ENCODE measurements at regions not wholly inside any gene's neighbourhood (a gene's known extent, or its start where the extent isn't known, plus 50 kb on each side); places are given as distances from the start of the nearest gene placed in this dataset.
A peak's percentile ranks its signal among the peaks of the same experiment; 100 is the strongest.

DNA sequence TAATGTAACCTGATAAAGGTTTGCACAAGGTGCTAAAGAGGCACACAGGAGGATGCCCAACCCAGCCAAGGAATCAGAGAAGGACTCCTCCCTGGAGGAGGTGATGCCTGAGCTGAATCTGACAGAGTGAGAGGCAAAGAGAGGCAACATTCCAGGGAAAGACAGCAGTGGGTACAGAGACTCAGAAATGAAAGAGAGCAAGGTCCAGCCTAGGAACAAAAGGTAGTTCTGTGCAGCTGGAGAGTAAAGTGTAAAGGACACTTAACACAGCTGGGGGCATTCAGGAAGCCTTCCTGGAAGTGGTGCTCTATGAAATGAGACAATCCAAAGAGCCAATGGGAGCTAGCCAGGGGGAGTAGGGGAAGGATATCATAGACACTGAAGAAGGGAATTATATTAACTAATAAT lies 181.0 kb upstream of the GLI2 start (continued):
- TF ChIP-seq, protein P1, sequence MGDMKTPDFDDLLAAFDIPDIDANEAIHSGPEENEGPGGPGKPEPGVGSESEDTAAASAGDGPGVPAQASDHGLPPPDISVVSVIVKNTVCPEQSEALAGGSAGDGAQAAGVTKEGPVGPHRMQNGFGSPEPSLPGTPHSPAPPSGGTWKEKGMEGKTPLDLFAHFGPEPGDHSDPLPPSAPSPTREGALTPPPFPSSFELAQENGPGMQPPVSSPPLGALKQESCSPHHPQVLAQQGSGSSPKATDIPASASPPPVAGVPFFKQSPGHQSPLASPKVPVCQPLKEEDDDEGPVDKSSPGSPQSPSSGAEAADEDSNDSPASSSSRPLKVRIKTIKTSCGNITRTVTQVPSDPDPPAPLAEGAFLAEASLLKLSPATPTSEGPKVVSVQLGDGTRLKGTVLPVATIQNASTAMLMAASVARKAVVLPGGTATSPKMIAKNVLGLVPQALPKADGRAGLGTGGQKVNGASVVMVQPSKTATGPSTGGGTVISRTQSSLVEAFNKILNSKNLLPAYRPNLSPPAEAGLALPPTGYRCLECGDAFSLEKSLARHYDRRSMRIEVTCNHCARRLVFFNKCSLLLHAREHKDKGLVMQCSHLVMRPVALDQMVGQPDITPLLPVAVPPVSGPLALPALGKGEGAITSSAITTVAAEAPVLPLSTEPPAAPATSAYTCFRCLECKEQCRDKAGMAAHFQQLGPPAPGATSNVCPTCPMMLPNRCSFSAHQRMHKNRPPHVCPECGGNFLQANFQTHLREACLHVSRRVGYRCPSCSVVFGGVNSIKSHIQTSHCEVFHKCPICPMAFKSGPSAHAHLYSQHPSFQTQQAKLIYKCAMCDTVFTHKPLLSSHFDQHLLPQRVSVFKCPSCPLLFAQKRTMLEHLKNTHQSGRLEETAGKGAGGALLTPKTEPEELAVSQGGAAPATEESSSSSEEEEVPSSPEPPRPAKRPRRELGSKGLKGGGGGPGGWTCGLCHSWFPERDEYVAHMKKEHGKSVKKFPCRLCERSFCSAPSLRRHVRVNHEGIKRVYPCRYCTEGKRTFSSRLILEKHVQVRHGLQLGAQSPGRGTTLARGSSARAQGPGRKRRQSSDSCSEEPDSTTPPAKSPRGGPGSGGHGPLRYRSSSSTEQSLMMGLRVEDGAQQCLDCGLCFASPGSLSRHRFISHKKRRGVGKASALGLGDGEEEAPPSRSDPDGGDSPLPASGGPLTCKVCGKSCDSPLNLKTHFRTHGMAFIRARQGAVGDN (CRISPR knock-in tag; IDR thresholded peaks at IDR 0.05): no peak
- TF ChIP-seq, protein P2, sequence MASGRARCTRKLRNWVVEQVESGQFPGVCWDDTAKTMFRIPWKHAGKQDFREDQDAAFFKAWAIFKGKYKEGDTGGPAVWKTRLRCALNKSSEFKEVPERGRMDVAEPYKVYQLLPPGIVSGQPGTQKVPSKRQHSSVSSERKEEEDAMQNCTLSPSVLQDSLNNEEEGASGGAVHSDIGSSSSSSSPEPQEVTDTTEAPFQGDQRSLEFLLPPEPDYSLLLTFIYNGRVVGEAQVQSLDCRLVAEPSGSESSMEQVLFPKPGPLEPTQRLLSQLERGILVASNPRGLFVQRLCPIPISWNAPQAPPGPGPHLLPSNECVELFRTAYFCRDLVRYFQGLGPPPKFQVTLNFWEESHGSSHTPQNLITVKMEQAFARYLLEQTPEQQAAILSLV (CRISPR knock-in tag; IDR thresholded peaks at IDR 0.05; ENCODE audit: borderline replicate concordance): 0 out of 2 replicates have a peak, but pooled peaks have one; percentile 16
- TF ChIP-seq ZNF451 (CRISPR knock-in tag; IDR thresholded peaks at IDR 0.05): no peak
- TF ChIP-seq ZFP36 (IDR thresholded peaks at IDR 0.05; ENCODE audit: borderline replicate concordance, low read depth, low read length, partially characterized antibody): peak; percentile 99
- no peak for TF ChIP-seq MTA1 (CRISPR knock-in tag; IDR thresholded peaks at IDR 0.05; ENCODE audit: borderline replicate concordance)
- no peak for TF ChIP-seq ZNF510 (CRISPR knock-in tag; IDR thresholded peaks at IDR 0.05; ENCODE audit: low read depth)
- TF ChIP-seq ZFAT (CRISPR knock-in tag; conservative IDR thresholded peaks at IDR 0.05): no peak
- 0 out of 2 replicates have a peak, but pooled peaks have one; percentile 30 for TF ChIP-seq IRF2 (CRISPR knock-in tag; IDR thresholded peaks at IDR 0.05)
- TF ChIP-seq ZSCAN25 (CRISPR knock-in tag; IDR thresholded peaks at IDR 0.05): peak; percentile 19; the same call in 1 of the 2 replicates
- no peak for TF ChIP-seq ZNF605 (CRISPR knock-in tag; IDR thresholded peaks at IDR 0.05)
- no peak for TF ChIP-seq ZFP37 (CRISPR knock-in tag; IDR thresholded peaks at IDR 0.05; ENCODE audit: borderline replicate concordance)
- TF ChIP-seq, protein P3, sequence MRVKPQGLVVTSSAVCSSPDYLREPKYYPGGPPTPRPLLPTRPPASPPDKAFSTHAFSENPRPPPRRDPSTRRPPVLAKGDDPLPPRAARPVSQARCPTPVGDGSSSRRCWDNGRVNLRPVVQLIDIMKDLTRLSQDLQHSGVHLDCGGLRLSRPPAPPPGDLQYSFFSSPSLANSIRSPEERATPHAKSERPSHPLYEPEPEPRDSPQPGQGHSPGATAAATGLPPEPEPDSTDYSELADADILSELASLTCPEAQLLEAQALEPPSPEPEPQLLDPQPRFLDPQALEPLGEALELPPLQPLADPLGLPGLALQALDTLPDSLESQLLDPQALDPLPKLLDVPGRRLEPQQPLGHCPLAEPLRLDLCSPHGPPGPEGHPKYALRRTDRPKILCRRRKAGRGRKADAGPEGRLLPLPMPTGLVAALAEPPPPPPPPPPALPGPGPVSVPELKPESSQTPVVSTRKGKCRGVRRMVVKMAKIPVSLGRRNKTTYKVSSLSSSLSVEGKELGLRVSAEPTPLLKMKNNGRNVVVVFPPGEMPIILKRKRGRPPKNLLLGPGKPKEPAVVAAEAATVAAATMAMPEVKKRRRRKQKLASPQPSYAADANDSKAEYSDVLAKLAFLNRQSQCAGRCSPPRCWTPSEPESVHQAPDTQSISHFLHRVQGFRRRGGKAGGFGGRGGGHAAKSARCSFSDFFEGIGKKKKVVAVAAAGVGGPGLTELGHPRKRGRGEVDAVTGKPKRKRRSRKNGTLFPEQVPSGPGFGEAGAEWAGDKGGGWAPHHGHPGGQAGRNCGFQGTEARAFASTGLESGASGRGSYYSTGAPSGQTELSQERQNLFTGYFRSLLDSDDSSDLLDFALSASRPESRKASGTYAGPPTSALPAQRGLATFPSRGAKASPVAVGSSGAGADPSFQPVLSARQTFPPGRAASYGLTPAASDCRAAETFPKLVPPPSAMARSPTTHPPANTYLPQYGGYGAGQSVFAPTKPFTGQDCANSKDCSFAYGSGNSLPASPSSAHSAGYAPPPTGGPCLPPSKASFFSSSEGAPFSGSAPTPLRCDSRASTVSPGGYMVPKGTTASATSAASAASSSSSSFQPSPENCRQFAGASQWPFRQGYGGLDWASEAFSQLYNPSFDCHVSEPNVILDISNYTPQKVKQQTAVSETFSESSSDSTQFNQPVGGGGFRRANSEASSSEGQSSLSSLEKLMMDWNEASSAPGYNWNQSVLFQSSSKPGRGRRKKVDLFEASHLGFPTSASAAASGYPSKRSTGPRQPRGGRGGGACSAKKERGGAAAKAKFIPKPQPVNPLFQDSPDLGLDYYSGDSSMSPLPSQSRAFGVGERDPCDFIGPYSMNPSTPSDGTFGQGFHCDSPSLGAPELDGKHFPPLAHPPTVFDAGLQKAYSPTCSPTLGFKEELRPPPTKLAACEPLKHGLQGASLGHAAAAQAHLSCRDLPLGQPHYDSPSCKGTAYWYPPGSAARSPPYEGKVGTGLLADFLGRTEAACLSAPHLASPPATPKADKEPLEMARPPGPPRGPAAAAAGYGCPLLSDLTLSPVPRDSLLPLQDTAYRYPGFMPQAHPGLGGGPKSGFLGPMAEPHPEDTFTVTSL (CRISPR knock-in tag; IDR thresholded peaks at IDR 0.05; ENCODE audit: borderline replicate concordance): no peak; the same call in 1 of the 2 replicates
- TF ChIP-seq KAT8 (CRISPR knock-in tag; IDR thresholded peaks at IDR 0.05): peak; percentile 53; the same call in 1 of the 2 replicates
- TF ChIP-seq MYNN (CRISPR knock-in tag; IDR thresholded peaks at IDR 0.05; ENCODE audit: low read depth): no peak
- TF ChIP-seq EP300 (IDR thresholded peaks at IDR 0.05; ENCODE audit: low read depth in 2 of 2, low read length in 2 of 2): peak in 1 of 2 experiments; percentile 75; a peak in 2 of 4 replicates
- TF ChIP-seq EP300 (CRISPR knock-in tag; IDR thresholded peaks at IDR 0.05; ENCODE audit: borderline replicate concordance): peak; percentile 51; the same call in 1 of the 2 replicates
- peak; percentile 83; the same call in 1 of the 2 replicates for TF ChIP-seq NCOR1 (IDR thresholded peaks at IDR 0.05; ENCODE audit: borderline replicate concordance, low read length)
- TF ChIP-seq MIER3 (CRISPR knock-in tag; IDR thresholded peaks at IDR 0.05; ENCODE audit: borderline replicate concordance): peak; percentile 67; the same call in 1 of the 2 replicates
- peak; percentile 55; the same call in 1 of the 2 replicates for TF ChIP-seq MIXL1 (CRISPR knock-in tag; IDR thresholded peaks at IDR 0.05)
- peak; percentile 96 for TF ChIP-seq SOX5 (CRISPR knock-in tag; IDR thresholded peaks at IDR 0.05; ENCODE audit: borderline replicate concordance)
- peak; percentile 39 for TF ChIP-seq XRCC5 (optimal IDR thresholded peaks at IDR 0.05; ENCODE audit: low read length)
